ENCODE measurements at regions not wholly inside any gene's neighbourhood (a gene's known extent, or its start where the extent isn't known, plus 50 kb on each side); places are given as distances from the start of the nearest gene placed in this dataset.
A peak's percentile ranks its signal among the peaks of the same experiment; 100 is the strongest.

GRCh38 chr10:20406281-20407104 lies 490.6 kb downstream of the NEBL start:
- intact Hi-C loops (cut with DNase I), result no loop called here
- DNase-seq (peak in 1 of 5 donors; percentile 34), FAIRE-seq (no peak)
- Histone ChIP-seq H3K36me3 (ENCODE audit: control insufficient read depth in 2 of 3, insufficient read depth in 3 of 3, low read length in 3 of 3) (no peaks in the 10 kb centered on the region), H3K27me3 (ENCODE audit: control insufficient read depth, insufficient read depth, low read length) (no peaks in the 10 kb centered on the region), H3K9me3 (ENCODE audit: control insufficient read depth in 2 of 3, insufficient read depth in 1 of 3, low read length in 3 of 3) (no peaks in the 10 kb centered on the region), H3K9ac (ENCODE audit: low read length in 3 of 3) (no peak overlapping the region), H3K27ac (ENCODE audit: low read depth in 2 of 2, low read length in 2 of 2) (no peak overlapping the region), H3K4me1 (ENCODE audit: control insufficient read depth in 2 of 3, insufficient read depth in 2 of 3, low read depth in 1 of 3, low read length in 3 of 3) (no peaks in the 10 kb centered on the region), H3K4me3 (ENCODE audit: low read length in 3 of 3) (no peak overlapping the region)
- no peak for TF ChIP-seq CTCF (IDR thresholded peaks at IDR 0.05; ENCODE audit: borderline replicate concordance, extremely low read depth, insufficient read depth)

GRCh38 chr10:20405761-20406160 lies 491.4 kb downstream of the NEBL start:
- H3K27me3 ChIP-seq (ENCODE audit: control insufficient read depth, insufficient read depth, low read length), result no peaks in the 10 kb centered on the region
- intact Hi-C loops (cut with DNase I), result no loop called here
- no peaks in the 10 kb centered on the region for H3K4me1 ChIP-seq (ENCODE audit: control insufficient read depth in 2 of 3, insufficient read depth in 2 of 3, low read depth in 1 of 3, low read length in 3 of 3)
- no peaks in the 10 kb centered on the region for H3K9me3 ChIP-seq (ENCODE audit: control insufficient read depth in 2 of 3, insufficient read depth in 1 of 3, low read length in 3 of 3)
- no peak overlapping the region for H3K9ac ChIP-seq (ENCODE audit: low read length in 3 of 3)
- TF ChIP-seq CTCF (IDR thresholded peaks at IDR 0.05; ENCODE audit: borderline replicate concordance, extremely low read depth, insufficient read depth), result no peak
- H3K36me3 ChIP-seq (ENCODE audit: control insufficient read depth in 2 of 3, insufficient read depth in 3 of 3, low read length in 3 of 3), result no peaks in the 10 kb centered on the region
- no peak overlapping the region for H3K27ac ChIP-seq (ENCODE audit: low read depth in 2 of 2, low read length in 2 of 2)
- no peak for FAIRE-seq
- no peak overlapping the region for H3K4me3 ChIP-seq (ENCODE audit: low read length in 3 of 3)
- DNase-seq, result peak in 1 of 5 donors; percentile 47

DNA sequence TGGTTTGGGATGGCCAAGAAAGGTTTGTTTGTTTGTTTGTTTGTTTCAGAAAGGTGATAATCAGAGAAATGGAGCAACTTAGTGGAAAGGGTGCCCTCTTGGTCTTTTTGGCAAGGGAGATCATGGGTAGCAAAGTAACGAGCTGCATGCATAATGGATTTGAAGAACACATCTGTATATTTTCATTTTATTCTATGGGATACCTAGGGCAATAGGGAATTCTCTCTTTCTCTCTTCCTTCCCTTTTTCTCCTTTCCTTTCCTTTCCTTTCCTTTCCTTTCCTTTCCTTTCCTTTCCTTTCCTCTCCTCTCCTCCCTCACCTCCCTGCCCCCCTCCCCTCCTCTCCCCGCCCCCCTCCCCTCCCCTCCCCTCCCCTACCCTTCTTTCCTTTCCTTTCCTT lies 492.1 kb downstream of the NEBL start:
- no peak for FAIRE-seq
- no peak for TF ChIP-seq CTCF (IDR thresholded peaks at IDR 0.05; ENCODE audit: borderline replicate concordance, extremely low read depth, insufficient read depth)
- H3K9ac ChIP-seq (ENCODE audit: low read length in 3 of 3), result no peak overlapping the region

More for the DNA sequence above, 492.1 kb downstream of the NEBL start:
- H3K36me3 ChIP-seq (ENCODE audit: control insufficient read depth in 2 of 3, insufficient read depth in 3 of 3, low read length in 3 of 3), result no peaks in the 10 kb centered on the region
- H3K9me3 ChIP-seq (ENCODE audit: control insufficient read depth in 2 of 3, insufficient read depth in 1 of 3, low read length in 3 of 3), result no peaks in the 10 kb centered on the region
- intact Hi-C loops (cut with DNase I), result no loop called here
- H3K4me1 ChIP-seq (ENCODE audit: control insufficient read depth in 2 of 3, insufficient read depth in 2 of 3, low read depth in 1 of 3, low read length in 3 of 3), result no peaks in the 10 kb centered on the region
- no peaks in the 10 kb centered on the region for H3K27me3 ChIP-seq (ENCODE audit: control insufficient read depth, insufficient read depth, low read length)
- H3K27ac ChIP-seq (ENCODE audit: low read depth in 2 of 2, low read length in 2 of 2), result no peak overlapping the region
- no peak overlapping the region for H3K4me3 ChIP-seq (ENCODE audit: low read length in 3 of 3)
- DNase-seq, result no peak
